Neural cell (in vitro differentiated cells): ENCODE measurements at regions not wholly inside any gene's neighbourhood (a gene's known extent, or its start where the extent isn't known, plus 50 kb on each side); places are given as distances from the start of the nearest gene placed in this dataset.

ENCODE experiments used
- CTCF ChIP-seq: fragments of 450-650 bp; IDR thresholded peaks from 2 replicates; pipeline ENCODE4 v1.5.1; 2014; ENCODE audit warnings: antibody characterized with exemption, mild to moderate bottlenecking, moderate library complexity; ENCODE audit not compliant: poor library complexity, severe bottlenecking
- EP300 ChIP-seq: fragments of 450-650 bp; conservative IDR thresholded peaks from 2 replicates; pipeline ENCODE4 v1.6.1; 2014; ENCODE audit warnings: antibody characterized with exemption, mild to moderate bottlenecking, moderate library complexity; ENCODE audit not compliant: poor library complexity, severe bottlenecking
- EZH2 ChIP-seq: fragments of 200-600, 300-800 bp; shearing (Covaris generic), sonication (generic); IDR thresholded peaks from 2 replicates; pipeline ENCODE4 v1.6.1; 2014; ENCODE audit warnings: antibody characterized with exemption, low read length, borderline replicate concordance, mild to moderate bottlenecking; ENCODE audit not compliant: insufficient read depth, poor library complexity, severe bottlenecking
- MXI1 ChIP-seq: fragments of 450-650 bp; conservative IDR thresholded peaks from 2 replicates; pipeline ENCODE4 v1.6.1; 2014; ENCODE audit warnings: antibody characterized with exemption, mild to moderate bottlenecking; ENCODE audit not compliant: poor library complexity, severe bottlenecking
- POLR2AphosphoS5 ChIP-seq: IDR thresholded peaks from 2 replicates; pipeline ENCODE4 v1.6.1; 2012
- RAD21 ChIP-seq: fragments of 450-650 bp; conservative IDR thresholded peaks from 2 replicates; pipeline ENCODE4 v1.6.1; 2014; ENCODE audit warnings: antibody characterized with exemption, mild to moderate bottlenecking, moderate library complexity
- SMC3 ChIP-seq: fragments of 450-650 bp; conservative IDR thresholded peaks from 2 replicates; pipeline ENCODE4 v1.6.1; 2014; ENCODE audit warnings: antibody characterized with exemption, mild to moderate bottlenecking, moderate library complexity; ENCODE audit not compliant: poor library complexity

DNA sequence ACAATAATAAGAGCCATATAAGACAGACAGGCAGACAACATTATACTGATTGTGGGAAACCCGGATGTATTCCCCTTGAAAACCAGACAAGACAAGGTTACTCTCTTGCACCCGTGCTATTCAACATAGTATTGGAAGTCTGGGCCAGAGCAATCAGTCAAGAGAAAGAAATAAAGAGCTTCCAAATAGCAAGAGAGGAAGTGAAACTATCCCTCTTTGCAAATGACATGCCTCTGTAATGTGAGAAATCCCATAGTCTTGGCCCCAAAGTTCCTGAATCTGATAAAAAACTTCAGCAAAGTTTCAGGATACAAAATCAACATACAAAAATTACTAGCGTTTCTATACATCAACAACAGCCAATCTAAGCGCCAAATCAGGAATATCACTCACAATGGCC is 102.1 kb downstream of the DCAF12L2 start:
- TF ChIP-seq EZH2 (no peak), RAD21 (no peak), CTCF (no peak), POLR2AphosphoS5 (no peak), MXI1 (no peak), EP300 (no peak), SMC3 (no peak)
